ENCODE measurements at regions not wholly inside any gene's neighbourhood (a gene's known extent, or its start where the extent isn't known, plus 50 kb on each side); places are given as distances from the start of the nearest gene placed in this dataset.

DNA sequence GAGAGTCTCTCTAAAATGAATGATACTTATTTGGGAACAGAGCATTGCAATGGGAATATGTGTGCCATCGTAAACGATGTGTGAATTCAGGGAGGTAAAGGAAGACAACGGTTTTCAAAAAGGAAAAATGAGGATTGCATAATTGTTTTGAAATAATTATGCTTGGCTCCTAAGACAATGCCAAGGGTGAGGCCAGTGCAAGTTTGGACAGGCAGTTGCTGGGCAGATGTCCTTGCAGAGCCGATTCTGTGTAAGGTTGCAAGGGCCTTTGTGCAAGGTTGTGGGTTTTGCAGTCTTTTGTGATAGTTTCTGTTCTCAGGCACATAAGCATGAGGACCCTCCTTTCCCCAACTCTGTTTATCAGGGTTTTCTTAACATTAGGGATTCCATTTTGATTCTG lies 70.0 kb upstream of the ZNF236 start:
- no peak for TF ChIP-seq POLR2A (IDR thresholded peaks at IDR 0.05)
- TF ChIP-seq, protein P1, sequence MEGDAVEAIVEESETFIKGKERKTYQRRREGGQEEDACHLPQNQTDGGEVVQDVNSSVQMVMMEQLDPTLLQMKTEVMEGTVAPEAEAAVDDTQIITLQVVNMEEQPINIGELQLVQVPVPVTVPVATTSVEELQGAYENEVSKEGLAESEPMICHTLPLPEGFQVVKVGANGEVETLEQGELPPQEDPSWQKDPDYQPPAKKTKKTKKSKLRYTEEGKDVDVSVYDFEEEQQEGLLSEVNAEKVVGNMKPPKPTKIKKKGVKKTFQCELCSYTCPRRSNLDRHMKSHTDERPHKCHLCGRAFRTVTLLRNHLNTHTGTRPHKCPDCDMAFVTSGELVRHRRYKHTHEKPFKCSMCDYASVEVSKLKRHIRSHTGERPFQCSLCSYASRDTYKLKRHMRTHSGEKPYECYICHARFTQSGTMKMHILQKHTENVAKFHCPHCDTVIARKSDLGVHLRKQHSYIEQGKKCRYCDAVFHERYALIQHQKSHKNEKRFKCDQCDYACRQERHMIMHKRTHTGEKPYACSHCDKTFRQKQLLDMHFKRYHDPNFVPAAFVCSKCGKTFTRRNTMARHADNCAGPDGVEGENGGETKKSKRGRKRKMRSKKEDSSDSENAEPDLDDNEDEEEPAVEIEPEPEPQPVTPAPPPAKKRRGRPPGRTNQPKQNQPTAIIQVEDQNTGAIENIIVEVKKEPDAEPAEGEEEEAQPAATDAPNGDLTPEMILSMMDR (IDR thresholded peaks at IDR 0.05): no peak

Measured in adrenal gland (tissue), 5 donors.